ENCODE measurements at regions not wholly inside any gene's neighbourhood (a gene's known extent, or its start where the extent isn't known, plus 50 kb on each side); places are given as distances from the start of the nearest gene placed in this dataset.

GRCh38 chr11:32215157-32215556, 124.3 kb downstream of the RCN1 start:
- H3K4me3 ChIP-seq: no peak overlapping the region
- no peak overlapping the region for H3K27ac ChIP-seq
- H3K4me1 ChIP-seq: no peaks in the 10 kb centered on the region
- H3K27me3 ChIP-seq: no peaks in the 10 kb centered on the region
- 50 to 69% methylated on average over 1 of the region's 1 CpG for WGBS, 2 donors
- intact Hi-C loops (cut with DNase I): no loop called here
- H3K9me3 ChIP-seq: no peaks in the 10 kb centered on the region
- no peaks in the 10 kb centered on the region for H3K36me3 ChIP-seq
- TF ChIP-seq CTCF (IDR thresholded peaks at IDR 0.05) (no peak), POLR2A (IDR thresholded peaks at IDR 0.05) (no peak)
- no peak for DNase-seq

GRCh38 chr11:32216749-32217148, 125.9 kb downstream of the RCN1 start:
- Histone ChIP-seq H3K9me3 (no peaks in the 10 kb centered on the region), H3K36me3 (no peaks in the 10 kb centered on the region), H3K27me3 (no peaks in the 10 kb centered on the region), H3K27ac (no peak overlapping the region), H3K4me3 (no peak overlapping the region), H3K4me1 (no peaks in the 10 kb centered on the region)
- 87 to 88% methylated on average over 4 of the region's 4 CpGs for WGBS, 2 donors
- no peak for DNase-seq
- intact Hi-C loops (cut with DNase I): no loop called here
- TF ChIP-seq CTCF (IDR thresholded peaks at IDR 0.05): no peak
- TF ChIP-seq POLR2A (IDR thresholded peaks at IDR 0.05): no peak

GRCh38 chr11:32219320-32219719, 128.4 kb downstream of the RCN1 start:
- WGBS, 2 donors: 68 to 100% methylated on average over 2 to 7 of the region's 7 CpGs
- intact Hi-C loops (cut with DNase I): no loop called here
- Histone ChIP-seq H3K27me3 (no peaks in the 10 kb centered on the region), H3K27ac (no peak overlapping the region), H3K36me3 (no peaks in the 10 kb centered on the region), H3K9me3 (no peaks in the 10 kb centered on the region), H3K4me3 (no peak overlapping the region), H3K4me1 (no peaks in the 10 kb centered on the region)
- TF ChIP-seq POLR2A (IDR thresholded peaks at IDR 0.05) (no peak), CTCF (IDR thresholded peaks at IDR 0.05) (no peak)
- no peak for DNase-seq

- H3K9me3 ChIP-seq: no peaks in the 10 kb centered on the region
- no peaks in the 10 kb centered on the region for H3K36me3 ChIP-seq
- H3K27me3 ChIP-seq: no peaks in the 10 kb centered on the region
- intact Hi-C loops (cut with DNase I): no loop called here
- no peak overlapping the region for H3K4me3 ChIP-seq
- no peaks in the 10 kb centered on the region for H3K4me1 ChIP-seq
- H3K27ac ChIP-seq: no peak overlapping the region
- no peak for TF ChIP-seq CTCF (IDR thresholded peaks at IDR 0.05)
- no peak for TF ChIP-seq POLR2A (IDR thresholded peaks at IDR 0.05)
- DNase-seq: no peak
- 72 to 83% methylated on average over 14 of the region's 14 CpGs for WGBS, 2 donors
Measured at GRCh38 chr11:32221476-32222032, 130.7 kb downstream of the RCN1 start.

GRCh38 chr11:32224580-32224979, 133.7 kb downstream of the RCN1 start:
- intact Hi-C loops (cut with DNase I): no loop called here
- H3K36me3 ChIP-seq: no peaks in the 10 kb centered on the region
- H3K27me3 ChIP-seq: no peaks in the 10 kb centered on the region
- H3K4me3 ChIP-seq: no peak overlapping the region
- TF ChIP-seq POLR2A (IDR thresholded peaks at IDR 0.05) (no peak), CTCF (IDR thresholded peaks at IDR 0.05) (no peak)
- no peaks in the 10 kb centered on the region for H3K4me1 ChIP-seq
- DNase-seq: no peak
- no peaks in the 10 kb centered on the region for H3K9me3 ChIP-seq
- H3K27ac ChIP-seq: no peak overlapping the region
- 79 to 83% methylated on average over 2 of the region's 3 CpGs for WGBS, 2 donors
